HG03159 (cell line): ENCODE measurements at regions not wholly inside any gene's neighbourhood (a gene's known extent, or its start where the extent isn't known, plus 50 kb on each side); places are given as distances from the start of the nearest gene placed in this dataset.
"Not testable (repeated sequence)": the region's sequence is repeated elsewhere in the genome, so short reads cannot be mapped to it uniquely, and the experiment has no call there.

ENCODE experiments used
- ATAC-seq: cut with Tn5 transposase; IDR thresholded peaks from one replicate; pipeline ENCODE4 v1.9.1; 2021; ENCODE audit warnings: mild to moderate bottlenecking, moderate library complexity; ENCODE audit not compliant: unreplicated experiment

GRCh38 chr19:29015569-29015968, 197.4 kb downstream of the UQCRFS1 start:
- no peak for ATAC-seq

- ATAC-seq, result no peak
Observed at GRCh38 chr19:29014857-29015436, 198.0 kb downstream of the UQCRFS1 start.

GRCh38 chr19:29013988-29014387, 199.0 kb downstream of the UQCRFS1 start:
- ATAC-seq, result no peak

GRCh38 chr19:29013325-29013724, 199.6 kb downstream of the UQCRFS1 start:
- no peak for ATAC-seq

GRCh38 chr19:29012457-29012856, 200.5 kb downstream of the UQCRFS1 start:
- no peak for ATAC-seq

GRCh38 chr19:29010276-29010675, 202.7 kb downstream of the UQCRFS1 start:
- no peak for ATAC-seq

- ATAC-seq, result no peak
Observed at GRCh38 chr19:29006057-29006735, 206.8 kb downstream of the UQCRFS1 start.

GRCh38 chr19:29004796-29005195, 208.2 kb downstream of the UQCRFS1 start:
- ATAC-seq, result no peak

GRCh38 chr19:29003641-29004409, 209.1 kb downstream of the UQCRFS1 start:
- ATAC-seq, result no peak

GRCh38 chr19:29002336-29002735, 210.6 kb downstream of the UQCRFS1 start:
- ATAC-seq, result no peak

GRCh38 chr19:29001597-29002245, 211.2 kb downstream of the UQCRFS1 start:
- no peak for ATAC-seq

GRCh38 chr19:29001141-29001581, 211.8 kb downstream of the UQCRFS1 start:
- no peak for ATAC-seq

- no peak for ATAC-seq
Observed at GRCh38 chr19:28999724-29000433, 213.1 kb downstream of the UQCRFS1 start.

GRCh38 chr19:28998974-28999373, 214.0 kb downstream of the UQCRFS1 start:
- no peak for ATAC-seq

- ATAC-seq, result not testable (repeated sequence)
Observed at GRCh38 chr19:28997866-28998265, 215.1 kb downstream of the UQCRFS1 start.

GRCh38 chr19:28990522-28990921, 222.4 kb downstream of the UQCRFS1 start:
- no peak for ATAC-seq

- ATAC-seq, result no peak
Observed at GRCh38 chr19:28989739-28990138, 223.2 kb downstream of the UQCRFS1 start.

GRCh38 chr19:28988066-28988465, 224.9 kb downstream of the UQCRFS1 start:
- no peak for ATAC-seq

GRCh38 chr19:28987177-28987576, 225.8 kb downstream of the UQCRFS1 start:
- ATAC-seq, result no peak

GRCh38 chr19:28985201-28985600, 227.8 kb downstream of the UQCRFS1 start:
- no peak for ATAC-seq

GRCh38 chr19:28984315-28984714, 228.6 kb downstream of the UQCRFS1 start:
- ATAC-seq, result no peak
